NCI-H2171 treated with DMSO at 0.1 percent for 48 hours (cell line): ENCODE measurements at regions not wholly inside any gene's neighbourhood (a gene's known extent, or its start where the extent isn't known, plus 50 kb on each side); places are given as distances from the start of the nearest gene placed in this dataset.

ENCODE experiments used
- DNase-seq: peaks from one replicate; lab custom pipeline; 2025; lab: John Stamatoyannopoulos, UW

DNA sequence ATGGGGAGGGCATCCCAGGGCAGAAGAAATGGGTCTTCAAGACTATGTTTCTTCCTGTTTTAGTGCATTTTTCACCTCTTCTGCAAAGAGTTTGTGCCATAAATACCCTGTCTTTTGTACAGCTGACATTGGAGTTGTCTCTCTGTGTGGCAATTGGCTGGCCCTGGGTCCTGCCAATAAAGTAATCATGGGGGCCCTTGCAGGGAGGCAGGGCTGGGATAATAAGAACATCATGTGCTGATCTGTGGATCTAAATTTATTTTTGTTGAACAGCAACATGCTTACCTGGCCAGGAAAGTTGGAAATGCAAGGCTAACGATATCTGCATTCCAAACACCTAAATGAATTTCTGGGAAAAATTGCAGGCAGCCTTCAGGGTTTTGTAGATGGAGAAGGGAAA is 174.6 kb upstream of the GATB start:
- no peak for DNase-seq

- DNase-seq: no peak
These were observed 174.0 kb upstream of the GATB start for GRCh38 chr4:151934766-151935165.

GRCh38 chr4:151933122-151933827 is 172.5 kb upstream of the GATB start:
- DNase-seq: no peak

DNA sequence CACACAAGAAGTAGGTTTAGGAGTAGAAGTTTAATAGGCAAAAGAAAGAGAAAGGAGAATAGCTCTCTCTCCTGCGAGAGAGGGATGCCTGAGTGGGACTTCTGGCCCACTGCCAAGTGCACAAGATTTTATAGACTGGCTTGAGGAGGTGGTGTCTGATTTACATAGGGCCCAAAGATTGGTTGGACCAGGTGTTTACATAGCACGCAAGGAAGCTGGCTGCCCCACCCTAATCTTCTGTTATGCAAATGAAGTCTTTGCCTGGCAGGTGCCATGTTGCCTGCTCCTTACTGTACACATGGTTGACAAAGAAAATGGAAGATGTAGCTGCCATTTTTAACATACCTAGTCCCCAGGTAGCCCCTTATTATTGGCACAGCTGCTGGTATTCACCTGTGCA is 170.8 kb upstream of the GATB start:
- peak; percentile 56 for DNase-seq

DNA sequence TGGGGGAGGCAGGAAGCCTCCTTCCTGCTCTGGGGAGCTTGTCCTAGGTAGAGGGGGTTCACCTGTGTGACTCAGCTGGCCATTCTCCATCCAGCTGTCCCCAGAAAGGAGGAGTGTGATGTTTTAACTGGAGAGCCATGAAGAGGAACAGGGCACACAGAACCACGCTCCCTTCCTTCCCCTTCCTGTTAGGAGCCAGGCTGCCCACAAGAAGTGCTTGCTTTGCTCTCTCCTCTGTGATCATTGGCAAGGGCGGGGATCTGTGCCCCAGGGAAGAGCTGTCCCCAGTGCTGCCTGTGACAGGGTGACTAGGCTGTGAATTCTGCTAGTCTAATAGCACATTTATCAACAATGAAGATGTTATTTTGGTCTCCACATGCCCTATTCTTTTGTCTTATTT is 169.6 kb upstream of the GATB start:
- DNase-seq: no peak

DNA sequence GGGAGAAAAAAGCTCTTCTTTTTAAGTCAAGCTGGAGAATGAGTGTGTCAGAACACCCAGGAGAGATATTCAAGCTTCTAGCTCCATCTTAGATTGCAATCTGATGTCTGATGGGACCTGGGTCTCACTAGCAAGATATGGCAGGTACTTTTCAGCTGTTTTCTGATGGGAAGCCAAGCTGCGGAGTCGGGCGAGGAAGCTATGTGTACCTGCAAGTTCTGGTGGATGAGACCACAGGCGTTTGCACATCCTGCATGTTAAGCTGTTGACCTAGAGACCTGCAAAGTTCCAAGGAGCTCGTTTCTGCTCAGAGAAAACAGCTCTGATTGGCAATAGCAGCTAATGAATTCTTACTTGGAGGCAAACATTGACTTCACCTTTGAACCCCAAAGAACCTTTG is 167.3 kb upstream of the GATB start:
- no peak for DNase-seq

DNA sequence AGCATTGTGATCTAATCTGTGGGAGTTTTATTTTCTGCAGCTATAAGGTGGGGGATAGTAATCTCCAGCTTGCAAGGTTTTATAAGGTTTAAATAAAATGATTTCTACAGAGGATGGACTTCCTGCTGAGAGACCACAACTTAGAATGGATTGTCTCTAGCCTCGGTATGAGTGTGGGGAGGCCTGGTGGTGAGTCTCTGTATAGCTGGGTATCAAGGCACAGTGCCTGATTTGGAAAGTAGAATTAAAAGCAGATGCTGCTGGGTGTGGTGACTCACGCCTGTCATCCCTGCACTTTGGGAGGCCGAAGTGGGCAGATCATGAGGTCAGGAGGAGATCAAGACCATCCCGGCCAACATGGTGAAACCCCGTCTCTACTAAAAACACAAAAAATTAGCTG is 162.0 kb upstream of the GATB start:
- no peak for DNase-seq

DNA sequence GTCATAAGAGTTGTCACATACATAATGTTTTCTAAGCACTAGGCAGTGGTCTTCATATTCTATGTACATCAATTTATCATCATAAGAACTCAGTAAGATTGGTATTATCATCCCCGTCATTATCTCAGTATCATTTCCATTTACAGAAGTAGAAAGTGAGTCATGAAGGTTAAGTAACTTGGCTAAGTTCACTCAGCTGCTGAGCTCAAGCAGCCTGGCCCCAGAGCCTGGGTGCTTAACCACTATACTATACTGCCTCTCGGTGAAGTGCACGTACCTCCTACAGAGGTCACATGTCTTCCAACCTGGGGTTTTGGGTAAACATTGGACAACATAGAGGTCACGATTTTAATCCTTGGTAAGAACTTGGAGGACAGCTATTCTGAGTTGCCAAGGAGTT is 161.5 kb upstream of the GATB start:
- no peak for DNase-seq

GRCh38 chr4:151921811-151922210 is 161.0 kb upstream of the GATB start:
- DNase-seq: no peak

DNA sequence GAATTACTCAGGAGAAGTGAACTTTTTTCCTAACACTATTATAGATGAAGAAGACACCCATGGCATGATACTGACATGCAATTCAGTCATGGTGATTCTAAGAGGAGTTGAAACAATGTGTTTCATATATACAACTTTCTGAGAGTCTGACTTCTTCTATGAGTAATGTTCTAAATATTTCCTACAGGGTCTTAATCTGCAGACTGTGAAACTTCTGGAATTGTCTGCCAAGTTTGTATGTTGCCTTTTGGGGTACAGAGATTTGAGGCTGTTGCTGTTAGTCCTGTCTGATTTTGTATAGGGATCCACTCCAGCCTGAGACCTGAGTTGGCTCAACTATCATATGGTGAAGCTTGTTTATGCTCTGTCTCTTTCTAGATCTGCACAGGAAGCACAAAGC is 160.6 kb upstream of the GATB start:
- DNase-seq: no peak

DNA sequence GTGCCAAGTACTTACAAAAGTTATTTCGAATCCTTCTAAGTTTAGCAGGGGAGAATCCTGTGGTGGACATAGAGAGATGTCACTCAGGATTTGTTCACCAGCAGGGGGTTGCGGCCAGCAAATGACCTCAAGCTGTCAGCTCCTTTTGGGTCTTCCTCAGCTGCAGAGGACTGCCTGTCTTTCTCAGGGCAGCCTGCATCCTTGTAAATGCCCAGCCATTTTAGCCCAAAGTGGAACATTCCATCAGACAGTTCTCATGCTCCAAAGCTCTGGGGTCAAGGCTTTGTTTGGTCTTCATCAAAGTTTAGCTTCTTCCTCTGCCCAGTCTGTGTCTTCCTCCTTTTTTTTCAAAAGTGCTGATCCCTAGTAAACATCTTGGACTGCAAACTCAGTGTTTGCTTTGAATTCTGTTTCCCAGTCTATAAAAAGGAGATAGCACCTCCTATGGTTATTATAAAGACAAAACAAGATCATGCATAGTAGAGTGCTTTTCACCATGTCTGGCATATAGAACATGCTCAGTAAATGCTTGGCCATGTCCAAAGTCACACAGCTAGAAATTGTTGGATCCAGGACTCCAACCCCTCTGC is 156.4 kb upstream of the GATB start:
- no peak for DNase-seq

- no peak for DNase-seq
These were observed 151.8 kb upstream of the GATB start for GRCh38 chr4:151912632-151913031.

DNA sequence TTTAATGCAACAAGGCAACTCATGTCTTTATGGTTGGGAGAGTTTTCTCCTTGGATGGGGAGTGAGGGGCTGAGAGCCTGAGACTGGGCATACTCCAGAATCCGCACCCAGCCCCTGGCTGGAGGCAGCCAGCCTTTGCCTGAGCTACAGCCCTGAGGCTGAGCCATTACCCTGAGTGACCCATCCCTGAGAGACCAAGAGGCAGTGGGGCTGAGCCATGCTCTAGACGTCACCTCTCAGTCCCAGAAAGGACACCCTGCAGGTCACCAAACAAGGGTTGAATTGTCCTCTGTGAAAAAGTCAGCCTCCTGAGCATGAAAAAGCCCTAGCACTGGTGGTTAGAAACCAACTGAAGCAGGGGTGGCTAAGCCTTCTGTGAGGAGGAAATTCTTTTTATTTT is 151.2 kb upstream of the GATB start:
- no peak for DNase-seq

DNA sequence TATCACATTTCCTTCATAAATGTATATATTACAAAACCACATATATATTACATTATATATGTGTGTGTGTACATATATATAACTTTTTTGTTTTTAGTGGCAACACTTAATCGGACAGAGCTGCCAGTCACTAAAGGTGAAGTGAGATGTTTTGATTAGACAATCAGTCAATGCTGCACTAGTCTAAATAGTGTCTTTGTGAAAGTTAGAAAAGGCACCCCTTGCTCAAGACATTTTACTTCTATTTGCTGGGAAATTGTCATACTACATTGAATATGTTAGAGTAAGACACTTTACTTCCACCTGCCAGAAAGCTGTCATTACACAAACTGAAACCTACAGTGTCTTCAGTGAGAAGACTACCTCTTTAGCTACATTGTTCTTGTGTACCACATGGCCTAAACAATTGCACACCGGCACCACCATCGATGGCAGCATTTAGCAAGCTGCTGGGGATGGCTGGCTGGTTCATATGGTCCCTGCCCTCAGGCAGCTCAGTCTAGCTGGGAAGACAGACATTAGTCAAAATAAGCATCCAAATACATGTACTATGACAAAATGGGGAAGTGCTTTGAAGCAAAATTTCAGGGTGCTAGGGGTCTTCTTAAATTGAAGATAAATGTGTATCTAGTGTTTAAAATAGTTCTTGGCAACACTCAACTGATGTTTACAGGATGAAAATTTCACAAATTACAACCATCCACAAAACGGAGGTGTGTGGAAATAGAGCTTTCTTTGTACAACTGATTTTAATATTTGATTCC is 148.1 kb upstream of the GATB start:
- DNase-seq: no peak

DNA sequence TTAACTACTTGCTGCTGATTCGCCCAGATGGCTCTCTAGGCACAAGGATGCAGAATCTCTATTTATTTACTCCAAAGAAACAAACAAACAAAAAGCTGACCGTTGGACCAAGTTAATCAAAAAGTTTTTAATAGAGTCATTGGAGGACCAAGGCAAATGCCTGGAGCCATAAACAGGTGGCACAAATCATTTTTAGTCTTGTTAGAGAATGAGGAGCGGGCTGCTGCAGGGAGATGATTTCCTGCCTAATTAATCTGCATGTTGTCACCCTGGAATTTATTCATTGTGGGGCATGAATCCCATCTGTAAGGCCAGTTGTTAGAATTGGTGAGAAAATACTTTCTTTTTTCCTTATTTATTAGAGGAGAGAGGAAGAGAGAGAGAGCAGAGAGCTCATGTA is 147.4 kb upstream of the GATB start:
- no peak for DNase-seq

GRCh38 chr4:151906438-151906837 is 145.6 kb upstream of the GATB start:
- no peak for DNase-seq

DNA sequence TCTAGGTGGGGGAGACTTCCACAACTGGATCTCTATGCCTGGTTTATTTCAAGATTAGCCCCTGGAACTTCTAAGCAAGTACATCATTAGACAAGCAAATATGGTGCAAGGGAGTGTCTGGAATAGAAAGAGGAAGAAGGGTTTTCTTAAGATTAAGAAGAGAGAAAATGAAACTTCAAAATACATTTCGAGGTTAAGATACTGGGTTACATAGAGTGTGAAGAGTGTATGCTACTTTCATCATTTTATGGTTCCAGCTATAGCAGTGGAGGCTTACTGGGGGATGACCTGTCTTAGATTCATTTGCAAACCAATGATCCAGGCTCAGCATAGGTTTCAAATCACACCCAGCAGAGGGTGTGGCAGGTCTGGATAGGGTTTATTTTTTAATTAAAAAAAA is 144.4 kb upstream of the GATB start:
- DNase-seq: no peak

DNA sequence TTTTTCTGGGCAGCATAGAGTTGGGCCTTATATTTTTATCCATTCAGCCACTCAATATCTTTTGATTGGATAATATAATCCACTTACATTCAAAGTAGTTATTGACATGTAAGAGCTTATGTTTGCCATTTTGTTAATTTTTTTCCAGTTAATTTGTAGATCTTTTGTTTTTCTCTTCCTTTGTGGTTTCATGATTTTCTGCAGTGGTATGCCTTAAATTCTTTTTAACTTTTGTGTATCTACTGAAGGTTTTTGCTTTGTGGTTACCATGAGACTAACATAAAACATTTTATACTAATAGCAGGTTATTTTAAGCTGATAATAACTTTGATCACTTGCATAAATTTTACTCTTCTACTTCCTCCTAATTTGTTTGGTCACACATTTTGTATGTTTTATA is 140.8 kb upstream of the GATB start:
- no peak for DNase-seq

DNA sequence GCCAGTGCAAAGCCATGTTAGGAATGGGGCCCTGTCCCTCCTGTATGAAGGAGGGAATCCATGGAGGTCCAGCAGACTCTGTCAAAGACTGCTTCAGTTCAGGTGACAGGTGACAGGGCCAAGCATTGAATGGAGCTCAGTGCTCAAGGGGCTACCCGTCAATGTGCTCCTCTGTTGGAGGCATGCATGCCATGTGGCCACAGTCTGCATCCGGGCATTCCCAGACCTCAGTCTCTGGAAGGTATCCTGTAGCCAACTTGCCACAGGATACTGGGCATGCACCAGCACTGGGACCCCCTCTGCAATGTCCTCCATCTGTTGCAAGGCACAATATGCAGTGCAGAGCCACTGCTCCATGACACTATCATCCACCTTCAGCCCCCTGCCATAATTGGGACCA is 136.1 kb upstream of the GATB start:
- DNase-seq: no peak

GRCh38 chr4:151895671-151896070 is 134.9 kb upstream of the GATB start:
- DNase-seq: no peak

GRCh38 chr4:151894246-151894645 is 133.4 kb upstream of the GATB start:
- no peak for DNase-seq

DNA sequence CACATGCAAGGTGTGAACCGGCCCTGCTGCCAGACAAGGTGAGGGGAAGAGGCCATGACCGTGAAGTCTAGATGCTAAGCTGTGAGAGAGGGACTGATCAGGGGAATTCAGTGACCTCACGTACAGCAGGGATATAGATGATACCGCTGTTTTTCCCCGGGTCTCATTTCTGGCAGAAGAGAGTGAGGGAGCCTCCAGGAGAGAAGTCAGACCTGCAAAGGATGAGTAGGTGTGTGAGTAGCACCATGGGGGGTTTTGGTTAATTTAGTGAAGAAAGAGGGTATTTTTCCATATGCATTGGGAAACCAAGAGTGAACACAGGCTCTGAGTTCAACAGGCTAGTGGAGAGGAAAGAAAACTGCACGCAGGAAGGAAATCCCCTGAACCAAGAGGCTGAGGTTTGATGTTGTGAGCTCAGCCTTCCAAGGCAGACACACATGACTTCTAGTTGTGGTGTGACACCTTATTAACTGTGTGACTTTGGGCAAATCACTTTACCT is 127.6 kb upstream of the GATB start:
- DNase-seq: no peak

DNA sequence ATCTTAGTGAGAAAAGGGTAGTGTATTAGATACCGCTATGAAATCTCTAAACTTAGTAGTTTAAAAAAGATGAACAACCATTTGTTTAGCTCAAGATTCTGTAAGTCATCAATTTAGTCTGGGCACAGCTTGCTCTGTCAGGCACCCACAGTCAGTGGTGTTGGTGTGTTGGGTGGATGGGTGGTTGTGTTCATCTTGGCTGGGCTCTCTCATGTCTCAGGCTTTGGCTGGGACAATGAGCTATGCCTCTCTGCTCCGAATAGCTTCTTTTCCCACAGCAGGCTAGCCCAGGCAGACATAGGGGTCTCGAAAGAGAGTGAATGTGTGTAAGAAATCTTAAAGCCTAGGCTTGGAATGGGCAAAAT is 127.0 kb upstream of the GATB start:
- no peak for DNase-seq
